Activated CD4-positive, alpha-beta memory T cell treated with anti-CD3 and anti-CD28 coated beads for 36 hours (primary cell): ENCODE measurements at regions not wholly inside any gene's neighbourhood (a gene's known extent, or its start where the extent isn't known, plus 50 kb on each side); places are given as distances from the start of the nearest gene placed in this dataset.

Source experiments
- CTCF ChIA-PET: fragments of 350-600 bp; sonication (Branson Sonifier 250); formaldehyde crosslinking; loops from one replicate; lab custom pipeline; 2021; ENCODE audit warnings: antibody characterized with exemption, inconsistent platforms; lab: Charles Lee
- POLR2A ChIA-PET: fragments of 350-600 bp; sonication (Branson Sonifier 250); formaldehyde crosslinking; loops from one replicate; lab custom pipeline; 2021; ENCODE audit warnings: antibody characterized with exemption; lab: Charles Lee
- DNase-seq: peaks from one replicate; pipeline ENCODE4 v3.0.0-alpha.2; 2020
- H3K27ac Mint-ChIP-seq: one replicate; pipeline ENCODE4 v1.8.0; 2021; ENCODE audit warnings: mixed read lengths
- H3K27me3 Mint-ChIP-seq: one replicate; pipeline ENCODE4 v1.8.0; 2021; ENCODE audit warnings: mixed read lengths
- H3K36me3 Mint-ChIP-seq: one replicate; pipeline ENCODE4 v1.8.0; 2021; ENCODE audit warnings: mixed read lengths
- H3K4me1 Mint-ChIP-seq: one replicate; pipeline ENCODE4 v1.8.0; 2021; ENCODE audit warnings: low read depth, mixed read lengths
- H3K4me3 Mint-ChIP-seq: one replicate; pipeline ENCODE4 v1.8.0; 2021; ENCODE audit warnings: mild to moderate bottlenecking, mixed read lengths
- H3K9me3 Mint-ChIP-seq: one replicate; pipeline ENCODE4 v1.8.0; 2021; ENCODE audit warnings: mixed read lengths
- intact Hi-C: fragments of 100-400 bp; cut with micrococcal nuclease; formaldehyde crosslinking; loops from one replicate; pipeline ENCODE4 v1.15.1; 2023

GRCh38 chr9:31958572-31958971, 425.9 kb upstream of the ACO1 start:
- DNase-seq = no peak
- no peaks in the 10 kb centered on the region for H3K4me1 Mint-ChIP-seq
- H3K36me3 Mint-ChIP-seq = no peaks in the 10 kb centered on the region
- intact Hi-C loops = no loop called here
- no peak overlapping the region for H3K4me3 Mint-ChIP-seq
- no peaks in the 10 kb centered on the region for H3K27me3 Mint-ChIP-seq
- no peak overlapping the region for H3K27ac Mint-ChIP-seq
- peaks cover 16% of the 10 kb centered on the region for H3K9me3 Mint-ChIP-seq
- ChIA-PET POLR2A (no interaction called here), CTCF (no interaction called here)

- ChIA-PET POLR2A (no interaction called here), CTCF (no interaction called here)
- H3K27me3 Mint-ChIP-seq = no peaks in the 10 kb centered on the region
- intact Hi-C loops = no loop called here
- DNase-seq = no peak
- no peaks in the 10 kb centered on the region for H3K9me3 Mint-ChIP-seq
- H3K4me1 Mint-ChIP-seq = no peaks in the 10 kb centered on the region
- H3K4me3 Mint-ChIP-seq = no peak overlapping the region
- H3K27ac Mint-ChIP-seq = no peak overlapping the region
- no peaks in the 10 kb centered on the region for H3K36me3 Mint-ChIP-seq
Measured at GRCh38 chr9:31969552-31969951, 414.9 kb upstream of the ACO1 start.

GRCh38 chr9:31983895-31984294, 400.5 kb upstream of the ACO1 start:
- Mint-ChIP-seq H3K27me3 (no peaks in the 10 kb centered on the region), H3K4me3 (no peak overlapping the region), H3K9me3 (peaks cover 26% of the 10 kb centered on the region), H3K4me1 (no peaks in the 10 kb centered on the region), H3K36me3 (no peaks in the 10 kb centered on the region), H3K27ac (no peak overlapping the region)
- DNase-seq = no peak
- intact Hi-C loops = no loop called here
- POLR2A ChIA-PET = no interaction called here
- CTCF ChIA-PET = no interaction called here

GRCh38 chr9:31996331-31996730, 388.1 kb upstream of the ACO1 start:
- POLR2A ChIA-PET = no interaction called here
- H3K36me3 Mint-ChIP-seq = no peaks in the 10 kb centered on the region
- no peak overlapping the region for H3K27ac Mint-ChIP-seq
- CTCF ChIA-PET = no interaction called here
- H3K9me3 Mint-ChIP-seq = peaks cover 7% of the 10 kb centered on the region
- DNase-seq = no peak
- no peaks in the 10 kb centered on the region for H3K4me1 Mint-ChIP-seq
- intact Hi-C loops = no loop called here
- H3K4me3 Mint-ChIP-seq = no peak overlapping the region
- no peaks in the 10 kb centered on the region for H3K27me3 Mint-ChIP-seq

GRCh38 chr9:32004431-32005076, 379.9 kb upstream of the ACO1 start:
- no peaks in the 10 kb centered on the region for H3K4me1 Mint-ChIP-seq
- CTCF ChIA-PET = no interaction called here
- intact Hi-C loops = no loop called here
- H3K9me3 Mint-ChIP-seq = no peaks in the 10 kb centered on the region
- H3K27ac Mint-ChIP-seq = no peak overlapping the region
- H3K36me3 Mint-ChIP-seq = no peaks in the 10 kb centered on the region
- no peak overlapping the region for H3K4me3 Mint-ChIP-seq
- peaks cover 2% of the 10 kb centered on the region for H3K27me3 Mint-ChIP-seq
- POLR2A ChIA-PET = no interaction called here
- DNase-seq = no peak

GRCh38 chr9:32010322-32010721, 374.1 kb upstream of the ACO1 start:
- Mint-ChIP-seq H3K4me1 (no peaks in the 10 kb centered on the region), H3K9me3 (no peaks in the 10 kb centered on the region), H3K27ac (no peak overlapping the region), H3K27me3 (peaks cover 2% of the 10 kb centered on the region), H3K4me3 (no peak overlapping the region), H3K36me3 (no peaks in the 10 kb centered on the region)
- POLR2A ChIA-PET = no interaction called here
- intact Hi-C loops = no loop called here
- CTCF ChIA-PET = no interaction called here
- no peak for DNase-seq

- ChIA-PET CTCF (no interaction called here), POLR2A (no interaction called here)
- no peak overlapping the region for H3K27ac Mint-ChIP-seq
- H3K9me3 Mint-ChIP-seq = no peaks in the 10 kb centered on the region
- H3K4me1 Mint-ChIP-seq = no peaks in the 10 kb centered on the region
- DNase-seq = no peak
- no peaks in the 10 kb centered on the region for H3K36me3 Mint-ChIP-seq
- H3K4me3 Mint-ChIP-seq = no peak overlapping the region
- intact Hi-C loops = no loop called here
- peaks cover 2% of the 10 kb centered on the region for H3K27me3 Mint-ChIP-seq
Measured at GRCh38 chr9:32011049-32011448, 373.4 kb upstream of the ACO1 start.

GRCh38 chr9:32015795-32016194, 368.6 kb upstream of the ACO1 start:
- no peaks in the 10 kb centered on the region for H3K36me3 Mint-ChIP-seq
- intact Hi-C loops = no loop called here
- POLR2A ChIA-PET = no interaction called here

GRCh38 chr9:32045513-32045912, 338.9 kb upstream of the ACO1 start:
- Mint-ChIP-seq H3K27me3 (peaks cover 1% of the 10 kb centered on the region), H3K36me3 (no peaks in the 10 kb centered on the region), H3K4me3 (no peak overlapping the region), H3K27ac (no peak overlapping the region), H3K9me3 (no peaks in the 10 kb centered on the region), H3K4me1 (no peaks in the 10 kb centered on the region)
- intact Hi-C loops = no loop called here
- ChIA-PET CTCF (no interaction called here), POLR2A (no interaction called here)
- no peak for DNase-seq

More at GRCh38 chr9:32015795-32016194, 368.6 kb upstream of the ACO1 start:
- CTCF ChIA-PET = no interaction called here
- Mint-ChIP-seq H3K27me3 (no peaks in the 10 kb centered on the region), H3K4me3 (no peak overlapping the region), H3K27ac (no peak overlapping the region), H3K9me3 (no peaks in the 10 kb centered on the region), H3K4me1 (no peaks in the 10 kb centered on the region)
- DNase-seq = no peak

GRCh38 chr9:32067261-32067660, 317.2 kb upstream of the ACO1 start:
- Mint-ChIP-seq H3K27me3 (no peaks in the 10 kb centered on the region), H3K27ac (no peak overlapping the region), H3K9me3 (no peaks in the 10 kb centered on the region), H3K4me3 (no peak overlapping the region), H3K36me3 (no peaks in the 10 kb centered on the region), H3K4me1 (no peaks in the 10 kb centered on the region)
- ChIA-PET POLR2A (no interaction called here), CTCF (no interaction called here)
- DNase-seq = no peak
- intact Hi-C loops = no loop called here

GRCh38 chr9:32069169-32069813, 315.2 kb upstream of the ACO1 start:
- Mint-ChIP-seq H3K27ac (no peak overlapping the region), H3K9me3 (no peaks in the 10 kb centered on the region), H3K4me1 (no peaks in the 10 kb centered on the region), H3K27me3 (no peaks in the 10 kb centered on the region), H3K36me3 (no peaks in the 10 kb centered on the region), H3K4me3 (no peak overlapping the region)
- no peak for DNase-seq
- ChIA-PET POLR2A (no interaction called here), CTCF (interaction anchor here (0.8 to 1.3 kb wide), 3 partner anchors 13 to 151 kb away, joined by 3 to 5 read pairs (median 3); no protein-coding TSS in a partner anchor)
- intact Hi-C loops = no loop called here

- H3K4me1 Mint-ChIP-seq = no peaks in the 10 kb centered on the region
- H3K36me3 Mint-ChIP-seq = no peaks in the 10 kb centered on the region
- intact Hi-C loops = no loop called here
- ChIA-PET CTCF (interaction anchor here (1.3 kb wide), 1 partner anchor 13 kb away, joined by 5 read pairs; no protein-coding TSS in a partner anchor), POLR2A (no interaction called here)
- H3K27ac Mint-ChIP-seq = no peak overlapping the region
- peaks cover 1% of the 10 kb centered on the region for H3K27me3 Mint-ChIP-seq
- H3K4me3 Mint-ChIP-seq = no peak overlapping the region
- DNase-seq = no peak
- H3K9me3 Mint-ChIP-seq = peaks cover 5% of the 10 kb centered on the region
Measured at GRCh38 chr9:32069969-32070368, 314.5 kb upstream of the ACO1 start.

- no peak for DNase-seq
- Mint-ChIP-seq H3K27me3 (peaks cover 1% of the 10 kb centered on the region), H3K4me1 (no peaks in the 10 kb centered on the region), H3K27ac (no peak overlapping the region), H3K4me3 (no peak overlapping the region), H3K9me3 (peaks cover 6% of the 10 kb centered on the region), H3K36me3 (no peaks in the 10 kb centered on the region)
- ChIA-PET CTCF (no interaction called here), POLR2A (no interaction called here)
- intact Hi-C loops = no loop called here
Measured at GRCh38 chr9:32072570-32072969, 311.9 kb upstream of the ACO1 start.
